22Rv1 (cell line): ENCODE measurements at regions not wholly inside any gene's neighbourhood (a gene's known extent, or its start where the extent isn't known, plus 50 kb on each side); places are given as distances from the start of the nearest gene placed in this dataset.

Source experiments
- H3K27ac ChIP-seq: fragments of 450-650 bp; 2 replicates; pipeline ENCODE4 v1.5.1; 2017
- CTCF ChIP-seq: fragments of 450-650 bp; IDR thresholded peaks from 2 replicates; pipeline ENCODE4 v1.5.1; 2017; ENCODE audit warnings: mild to moderate bottlenecking
- ZFX ChIP-seq: fragments of 450-650 bp; IDR thresholded peaks from 2 replicates; pipeline ENCODE4 v1.6.1; 2017; ENCODE audit warnings: antibody characterized with exemption, borderline replicate concordance

- H3K27ac ChIP-seq = no peak overlapping the region
- TF ChIP-seq CTCF = no peak
- TF ChIP-seq ZFX = no peak
These were observed 260.5 kb downstream of the CCDC85A start for GRCh38 chr2:56444339-56444738.

- H3K27ac ChIP-seq = peak overlapping the region; percentile 87
- TF ChIP-seq CTCF (no peak), ZFX (no peak)
These were observed 264.7 kb downstream of the CCDC85A start for GRCh38 chr2:56448403-56449001.

GRCh38 chr2:56449002-56449431, 265.2 kb downstream of the CCDC85A start:
- peak overlapping the region; percentile 87 for H3K27ac ChIP-seq
- TF ChIP-seq ZFX = no peak
- TF ChIP-seq CTCF = no peak

GRCh38 chr2:56449449-56449860, 265.7 kb downstream of the CCDC85A start:
- peak overlapping the region; percentile 87 for H3K27ac ChIP-seq
- TF ChIP-seq ZFX (no peak), CTCF (no peak)

GRCh38 chr2:56450047-56450446, 266.3 kb downstream of the CCDC85A start:
- no peak for TF ChIP-seq CTCF
- TF ChIP-seq ZFX = no peak
- peak overlapping the region; percentile 87 for H3K27ac ChIP-seq

- TF ChIP-seq ZFX (no peak), CTCF (no peak)
- no peak overlapping the region for H3K27ac ChIP-seq
These were observed 267.0 kb downstream of the CCDC85A start for GRCh38 chr2:56450772-56451171.

GRCh38 chr2:56455642-56456041, 271.9 kb downstream of the CCDC85A start:
- TF ChIP-seq ZFX (no peak), CTCF (no peak)
- no peak overlapping the region for H3K27ac ChIP-seq
